Omental fat pad (tissue), 3 donors: ENCODE measurements at regions not wholly inside any gene's neighbourhood (a gene's known extent, or its start where the extent isn't known, plus 50 kb on each side); places are given as distances from the start of the nearest gene placed in this dataset.

Experiments
- ATAC-seq: fragments of 150-250 bp; one replicate; pipeline ENCODE4 v1.9.1; 2016; ENCODE audit warnings: mild to moderate bottlenecking, moderate library complexity; ENCODE audit not compliant: low FRiP score
- DNase-seq: peaks from one replicate; pipeline ENCODE4 v3.0.0-alpha.2; 2019; ENCODE audit warnings: low spot score
- TF ChIP-seq, protein P1 (sequence below), 3 donors: fragments of 450-650 bp; IDR thresholded peaks; one replicate each; pipeline ENCODE4 v1.5.1; 2016 to 2017; ENCODE audit warnings: antibody characterized with exemption in 3 of 3, mild to moderate bottlenecking in 3 of 3, moderate library complexity in 2 of 3

DNA sequence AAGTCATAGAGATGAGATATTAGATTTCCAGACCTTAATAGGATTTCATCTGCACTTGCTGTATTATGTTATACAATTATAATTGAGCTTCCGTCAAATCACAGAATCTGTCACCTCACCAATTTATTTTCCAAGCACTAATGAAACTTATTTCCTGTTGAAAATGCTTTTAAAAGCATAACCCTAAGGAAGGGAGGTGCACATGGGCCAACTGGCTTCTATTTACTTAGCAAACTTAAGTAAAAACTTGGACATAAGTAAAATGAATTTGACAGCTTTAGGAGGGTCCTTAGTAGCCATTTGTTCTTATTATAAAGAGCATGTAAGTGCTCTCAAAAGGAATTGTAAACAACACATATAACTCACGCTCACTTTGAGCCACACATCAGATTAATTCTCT lies 462.2 kb upstream of the TMPO start:
- no peak for ATAC-seq
- DNase-seq: no peak
- TF ChIP-seq, protein P1, sequence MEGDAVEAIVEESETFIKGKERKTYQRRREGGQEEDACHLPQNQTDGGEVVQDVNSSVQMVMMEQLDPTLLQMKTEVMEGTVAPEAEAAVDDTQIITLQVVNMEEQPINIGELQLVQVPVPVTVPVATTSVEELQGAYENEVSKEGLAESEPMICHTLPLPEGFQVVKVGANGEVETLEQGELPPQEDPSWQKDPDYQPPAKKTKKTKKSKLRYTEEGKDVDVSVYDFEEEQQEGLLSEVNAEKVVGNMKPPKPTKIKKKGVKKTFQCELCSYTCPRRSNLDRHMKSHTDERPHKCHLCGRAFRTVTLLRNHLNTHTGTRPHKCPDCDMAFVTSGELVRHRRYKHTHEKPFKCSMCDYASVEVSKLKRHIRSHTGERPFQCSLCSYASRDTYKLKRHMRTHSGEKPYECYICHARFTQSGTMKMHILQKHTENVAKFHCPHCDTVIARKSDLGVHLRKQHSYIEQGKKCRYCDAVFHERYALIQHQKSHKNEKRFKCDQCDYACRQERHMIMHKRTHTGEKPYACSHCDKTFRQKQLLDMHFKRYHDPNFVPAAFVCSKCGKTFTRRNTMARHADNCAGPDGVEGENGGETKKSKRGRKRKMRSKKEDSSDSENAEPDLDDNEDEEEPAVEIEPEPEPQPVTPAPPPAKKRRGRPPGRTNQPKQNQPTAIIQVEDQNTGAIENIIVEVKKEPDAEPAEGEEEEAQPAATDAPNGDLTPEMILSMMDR (IDR thresholded peaks at IDR 0.05): no peak

DNA sequence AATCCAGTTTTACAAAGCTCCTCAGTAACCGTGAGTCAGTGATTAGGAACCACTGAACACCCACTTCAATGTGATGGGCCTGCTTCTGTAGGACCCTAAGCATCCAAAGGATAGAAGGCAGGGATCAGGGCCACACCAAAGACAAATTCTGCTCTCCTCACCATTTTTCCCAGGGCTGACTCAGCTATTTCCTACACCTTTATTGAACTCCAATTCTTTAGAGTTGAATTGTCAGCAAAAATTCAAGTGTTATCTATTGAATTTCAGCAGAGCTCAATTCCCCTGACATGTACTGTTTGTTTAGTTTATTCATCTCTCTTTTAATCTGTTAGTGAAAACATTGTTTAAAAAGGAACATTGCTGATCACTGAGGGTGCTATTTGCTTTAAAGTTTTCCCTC lies 457.7 kb upstream of the TMPO start:
- DNase-seq: no peak
- ATAC-seq: no peak
- TF ChIP-seq, protein P1 (IDR thresholded peaks at IDR 0.05): no peak

DNA sequence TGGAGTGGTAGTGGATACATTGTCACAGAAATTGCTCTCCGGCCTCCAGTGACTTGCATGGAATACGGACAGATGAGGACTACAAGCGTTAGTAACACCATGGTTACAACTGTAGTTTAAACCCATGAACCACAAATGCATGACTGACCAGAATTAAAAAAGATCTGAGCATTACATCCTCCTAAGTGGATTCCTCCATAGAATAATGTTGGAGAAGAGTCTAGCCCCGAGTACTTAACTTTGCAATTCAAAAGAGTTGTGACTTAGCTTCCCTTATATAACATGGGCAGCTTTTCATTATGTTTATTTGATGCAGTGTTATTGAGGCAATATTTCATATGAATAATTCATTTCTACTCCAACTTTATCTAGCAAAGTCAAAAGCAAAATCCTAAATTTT lies 457.2 kb upstream of the TMPO start:
- ATAC-seq: no peak
- no peak for DNase-seq
- TF ChIP-seq, protein P1 (IDR thresholded peaks at IDR 0.05): no peak

DNA sequence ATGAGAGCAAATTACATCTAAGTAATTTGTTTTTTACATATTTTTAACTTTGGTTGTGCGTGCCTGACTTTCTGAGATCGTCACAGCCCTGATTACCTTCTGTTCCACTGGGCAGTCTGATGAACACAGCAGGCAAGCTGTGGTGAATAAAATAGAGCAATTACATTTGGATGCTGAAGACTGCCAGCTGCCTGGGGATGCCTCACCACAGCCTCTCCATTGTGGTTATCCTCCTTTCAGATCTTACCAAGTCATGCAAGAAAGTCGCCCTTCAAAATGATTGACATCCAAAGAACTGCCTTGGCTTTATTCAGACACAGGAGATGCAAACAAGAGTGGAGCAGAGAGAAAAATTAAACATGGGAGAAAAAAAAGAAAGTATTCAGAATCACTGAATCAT lies 456.6 kb upstream of the TMPO start:
- TF ChIP-seq, protein P1 (IDR thresholded peaks at IDR 0.05): no peak
- DNase-seq (no peak), ATAC-seq (no peak)

DNA sequence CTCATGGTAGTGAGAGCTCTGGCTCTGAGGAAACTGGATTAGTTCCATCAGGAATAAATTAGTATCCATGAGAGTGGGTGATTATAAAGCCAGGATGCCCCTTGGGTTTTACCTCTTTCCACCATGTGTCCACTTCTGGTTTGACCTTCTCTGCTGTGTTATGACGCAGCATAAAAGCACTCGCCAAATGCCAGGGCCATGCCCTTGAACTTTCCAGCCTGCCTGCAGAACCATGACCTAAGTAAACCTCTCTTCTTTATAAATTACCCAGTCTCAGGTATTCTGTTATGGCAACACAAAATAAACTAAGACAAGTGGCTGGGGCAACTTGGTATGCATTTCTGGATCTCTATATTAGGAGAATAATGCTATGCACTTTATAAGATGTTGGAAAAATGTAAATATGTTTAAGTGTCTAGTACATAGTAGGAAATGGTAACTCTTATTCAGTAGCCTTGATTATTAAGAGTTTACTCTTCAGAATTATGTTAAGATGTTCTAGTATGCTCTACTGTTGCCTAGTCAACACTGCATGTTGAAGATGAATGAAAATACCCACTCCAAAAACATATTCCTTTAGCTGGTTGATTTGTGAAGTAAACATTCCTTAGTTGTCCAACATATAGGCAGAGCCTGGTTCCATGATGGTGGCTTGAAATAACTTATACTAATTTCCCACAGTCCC lies 455.6 kb upstream of the TMPO start:
- TF ChIP-seq, protein P1 (IDR thresholded peaks at IDR 0.05): no peak
- ATAC-seq: no peak
- no peak for DNase-seq

DNA sequence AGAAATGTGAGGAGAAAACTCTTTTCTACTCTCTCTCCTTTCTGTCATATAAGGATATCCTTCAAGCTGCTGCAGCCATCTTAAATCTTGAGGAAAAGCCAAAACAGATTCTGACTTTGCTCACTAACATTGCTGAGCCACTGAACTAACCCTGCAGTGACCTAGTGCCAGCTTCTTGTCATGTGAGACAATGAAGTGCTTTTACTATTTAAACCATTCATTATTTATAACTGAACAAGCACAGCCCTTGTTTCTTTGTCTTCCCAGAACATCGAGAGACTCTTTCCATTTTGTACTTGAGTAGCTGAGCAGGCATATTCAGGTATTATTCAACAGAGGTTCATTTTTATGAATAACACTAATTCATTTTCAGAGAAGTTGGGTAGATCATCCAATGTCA lies 455.0 kb upstream of the TMPO start:
- ATAC-seq (no peak), DNase-seq (no peak)
- TF ChIP-seq, protein P1 (IDR thresholded peaks at IDR 0.05): no peak

DNA sequence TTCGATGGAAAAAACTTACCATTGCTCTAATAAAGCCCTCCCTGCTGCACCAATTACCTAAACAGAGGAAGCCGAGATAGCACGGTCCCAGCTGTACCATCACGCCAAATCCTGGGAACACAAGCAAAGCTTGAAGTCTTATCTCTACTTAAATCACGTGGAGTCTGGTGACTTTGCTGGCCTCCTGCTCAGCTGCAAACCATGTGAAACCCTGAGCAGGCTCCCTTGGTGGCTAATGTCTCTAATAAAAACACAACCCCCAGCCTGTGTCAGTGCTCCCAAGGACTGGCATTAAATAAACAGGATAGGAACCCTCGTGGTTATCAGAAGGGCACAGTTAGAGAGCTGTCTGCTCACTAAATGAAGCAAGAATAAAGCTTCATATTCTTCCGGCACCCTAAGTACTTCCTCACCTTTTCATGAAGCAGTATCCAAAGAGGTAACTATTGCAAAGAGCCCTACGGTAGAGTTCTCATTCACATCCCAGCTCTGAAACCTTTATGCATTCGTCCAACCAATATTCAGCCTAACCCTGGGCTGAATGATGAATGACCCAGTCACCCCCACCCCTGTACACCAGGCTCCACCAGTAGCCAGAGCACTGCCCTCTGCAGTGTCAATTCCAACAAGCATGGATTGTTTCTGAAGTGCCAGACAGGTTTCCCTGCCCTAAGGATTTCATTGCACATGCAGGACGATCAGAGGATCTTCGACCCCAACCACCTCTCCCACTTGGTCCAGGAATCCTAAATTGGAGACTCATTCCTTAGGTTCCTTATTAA lies 452.7 kb upstream of the TMPO start:
- no peak for DNase-seq

More for the DNA sequence above, 452.7 kb upstream of the TMPO start:
- TF ChIP-seq, protein P1 (IDR thresholded peaks at IDR 0.05): no peak
- ATAC-seq: no peak
